Bronchial epithelial cell (primary cell): ENCODE measurements at regions not wholly inside any gene's neighbourhood (a gene's known extent, or its start where the extent isn't known, plus 50 kb on each side); places are given as distances from the start of the nearest gene placed in this dataset.

Experiments used
- DNase-seq: peaks from one replicate; pipeline ENCODE4 v3.0.0-alpha.2; 2010; ENCODE audit warnings: low read depth
- FAIRE-seq: peaks from 2 replicates; lab custom pipeline; 2011; peaks lifted over from hg19 to GRCh38; lab: Jason Lieb, UNC
- H3K27me3 ChIP-seq: 2 replicates; pipeline ENCODE4 v1.5.1; 2011; ENCODE audit warnings: low read length; ENCODE audit not compliant: control insufficient read depth, insufficient read depth
- H3K36me3 ChIP-seq: 2 replicates; pipeline ENCODE4 v1.5.1; 2011; ENCODE audit warnings: low read length; ENCODE audit not compliant: control insufficient read depth, insufficient read depth
- H3K4me3 ChIP-seq: 2 replicates; pipeline ENCODE4 v1.5.1; 2011; ENCODE audit warnings: mild to moderate bottlenecking, low read depth, low read length, control low read depth
- TF ChIP-seq, protein P1 (sequence below): IDR thresholded peaks from 2 replicates; pipeline ENCODE4 v1.5.1; 2011; ENCODE audit warnings: mild to moderate bottlenecking, moderate library complexity, low read length, control low read depth, inconsistent platforms; ENCODE audit not compliant: insufficient read depth, severe bottlenecking

DNA sequence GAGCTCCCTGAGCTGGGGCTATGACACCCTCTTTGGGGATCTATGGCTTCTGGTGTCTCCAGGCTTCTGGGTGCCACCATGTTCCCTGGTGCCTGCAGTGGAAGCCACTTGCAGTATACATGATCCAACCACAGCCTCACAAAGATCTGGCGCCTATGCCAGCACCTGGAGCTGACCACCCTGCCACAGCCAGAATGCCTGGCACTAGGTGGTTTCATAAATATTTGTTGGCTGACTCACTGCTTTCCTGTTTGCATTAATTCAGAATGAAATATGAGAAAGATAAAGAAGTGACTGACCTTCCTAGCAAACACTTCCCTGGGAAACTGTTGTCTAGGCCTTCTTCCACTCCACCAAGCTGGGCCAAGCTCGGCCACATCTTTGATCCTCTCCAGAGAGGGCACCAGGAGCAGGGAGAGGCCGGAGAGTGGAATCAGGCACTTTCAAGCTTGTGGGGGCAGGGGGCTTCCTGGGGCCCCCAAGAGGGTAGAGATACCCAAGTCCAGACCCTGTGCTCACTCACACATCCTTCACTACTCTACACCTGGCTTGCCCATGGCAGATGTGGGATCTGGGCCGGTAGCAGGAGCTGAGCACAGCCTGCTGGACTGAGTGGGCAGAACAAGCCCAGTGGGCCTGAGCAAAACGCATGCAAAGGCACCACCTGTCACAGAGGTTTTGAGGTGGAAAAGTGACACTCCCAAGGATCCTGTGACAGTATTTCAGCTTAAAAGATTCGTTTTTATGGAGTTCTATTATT is 565.7 kb downstream of the SLC4A3 start:
- TF ChIP-seq, protein P1, sequence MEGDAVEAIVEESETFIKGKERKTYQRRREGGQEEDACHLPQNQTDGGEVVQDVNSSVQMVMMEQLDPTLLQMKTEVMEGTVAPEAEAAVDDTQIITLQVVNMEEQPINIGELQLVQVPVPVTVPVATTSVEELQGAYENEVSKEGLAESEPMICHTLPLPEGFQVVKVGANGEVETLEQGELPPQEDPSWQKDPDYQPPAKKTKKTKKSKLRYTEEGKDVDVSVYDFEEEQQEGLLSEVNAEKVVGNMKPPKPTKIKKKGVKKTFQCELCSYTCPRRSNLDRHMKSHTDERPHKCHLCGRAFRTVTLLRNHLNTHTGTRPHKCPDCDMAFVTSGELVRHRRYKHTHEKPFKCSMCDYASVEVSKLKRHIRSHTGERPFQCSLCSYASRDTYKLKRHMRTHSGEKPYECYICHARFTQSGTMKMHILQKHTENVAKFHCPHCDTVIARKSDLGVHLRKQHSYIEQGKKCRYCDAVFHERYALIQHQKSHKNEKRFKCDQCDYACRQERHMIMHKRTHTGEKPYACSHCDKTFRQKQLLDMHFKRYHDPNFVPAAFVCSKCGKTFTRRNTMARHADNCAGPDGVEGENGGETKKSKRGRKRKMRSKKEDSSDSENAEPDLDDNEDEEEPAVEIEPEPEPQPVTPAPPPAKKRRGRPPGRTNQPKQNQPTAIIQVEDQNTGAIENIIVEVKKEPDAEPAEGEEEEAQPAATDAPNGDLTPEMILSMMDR: no peak
- no peaks in the 10 kb centered on the region for H3K27me3 ChIP-seq
- no peaks in the 10 kb centered on the region for H3K36me3 ChIP-seq
- FAIRE-seq (no peak), DNase-seq (peak; percentile 75)
- no peak overlapping the region for H3K4me3 ChIP-seq

DNA sequence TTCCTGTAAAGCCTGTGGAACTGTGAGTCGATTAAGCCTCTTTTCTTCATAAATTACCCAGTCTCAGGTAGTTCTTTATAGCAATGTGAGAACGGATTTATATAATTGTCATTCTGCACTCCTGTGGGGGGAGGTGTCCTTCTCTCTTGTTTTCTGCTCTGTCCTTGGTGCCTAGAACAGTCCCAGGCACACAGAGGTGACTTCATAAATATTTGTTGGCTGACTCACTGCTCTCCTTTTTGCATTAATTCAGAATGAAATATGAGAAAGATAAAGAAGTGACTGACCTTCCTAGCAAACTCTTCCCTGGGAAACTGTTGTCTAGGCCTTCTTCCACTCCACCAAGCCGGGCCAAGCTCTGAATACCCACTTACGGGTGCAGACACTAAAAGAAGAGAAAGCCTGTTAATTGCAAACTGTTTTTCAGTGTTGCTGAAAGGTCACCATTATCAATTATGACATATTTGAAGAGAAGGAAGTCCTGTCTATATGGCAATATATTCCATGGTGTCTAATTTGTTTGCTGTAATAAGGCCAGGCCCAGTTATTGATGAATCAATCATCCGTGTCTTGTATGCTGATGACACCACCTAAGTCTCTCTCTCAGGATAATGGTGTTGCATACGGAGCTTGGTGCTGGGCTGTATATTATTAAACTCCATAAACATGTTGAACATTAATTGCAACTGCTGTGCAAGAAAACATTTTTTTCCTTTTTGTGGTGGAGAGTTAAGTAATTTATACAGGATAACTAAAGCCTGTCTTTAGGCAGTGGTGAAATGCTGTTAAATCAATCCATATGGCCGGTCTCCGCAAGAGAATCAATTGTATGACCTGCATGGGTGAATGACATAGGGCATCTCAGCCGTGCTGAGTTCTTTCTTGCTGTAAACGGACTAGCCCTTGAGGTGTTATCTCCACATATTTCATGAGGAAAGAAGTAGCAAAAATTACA is 567.5 kb downstream of the SLC4A3 start:
- FAIRE-seq: no peak
- DNase-seq: no peak
- no peaks in the 10 kb centered on the region for H3K27me3 ChIP-seq
- no peaks in the 10 kb centered on the region for H3K36me3 ChIP-seq
- H3K4me3 ChIP-seq: no peak overlapping the region
- TF ChIP-seq, protein P1: no peak

DNA sequence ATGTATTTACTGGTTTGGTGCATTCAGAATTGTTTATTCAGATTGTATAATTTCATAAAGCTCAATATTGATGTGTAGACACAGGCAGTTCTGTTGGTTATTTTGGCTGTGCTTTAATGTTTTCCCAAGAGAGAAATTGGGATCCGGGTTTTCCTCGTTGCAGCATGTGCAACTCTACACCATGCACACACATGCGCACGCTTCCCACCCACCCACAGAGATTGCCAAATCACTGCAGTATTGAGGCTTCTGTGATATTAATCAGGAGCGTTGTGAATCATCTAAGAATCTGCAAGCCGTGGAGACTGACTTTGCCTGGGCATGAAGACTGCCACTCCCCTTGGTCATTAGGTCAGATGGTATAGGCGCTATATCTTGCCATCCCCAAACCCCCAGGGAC is 571.5 kb downstream of the SLC4A3 start:
- FAIRE-seq: peak; percentile 90
- TF ChIP-seq, protein P1: no peak
- Histone ChIP-seq H3K4me3 (no peak overlapping the region), H3K27me3 (no peaks in the 10 kb centered on the region), H3K36me3 (no peaks in the 10 kb centered on the region)
- peak; percentile 99 for DNase-seq

DNA sequence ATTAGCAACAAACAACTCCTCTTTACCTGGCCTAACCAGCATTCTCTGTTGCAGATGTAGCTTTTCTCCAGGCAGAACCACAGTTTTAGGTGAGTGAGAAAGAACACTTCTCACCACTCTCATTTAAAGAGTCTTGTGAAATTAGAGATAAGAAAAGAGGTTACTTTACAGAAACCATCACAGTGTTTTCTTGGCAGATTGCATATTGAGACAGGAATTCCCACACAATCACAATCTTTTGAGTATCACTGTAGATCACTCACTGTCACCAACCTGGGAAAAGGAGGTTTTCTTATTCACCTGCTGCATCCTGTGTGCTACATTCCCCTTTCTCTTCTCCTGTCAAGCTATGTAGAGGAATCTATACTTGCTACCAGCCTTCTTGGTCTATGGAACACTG is 574.6 kb downstream of the SLC4A3 start:
- no peaks in the 10 kb centered on the region for H3K27me3 ChIP-seq
- no peak overlapping the region for H3K4me3 ChIP-seq
- no peaks in the 10 kb centered on the region for H3K36me3 ChIP-seq
- DNase-seq (no peak), FAIRE-seq (no peak)
- TF ChIP-seq, protein P1: no peak

DNA sequence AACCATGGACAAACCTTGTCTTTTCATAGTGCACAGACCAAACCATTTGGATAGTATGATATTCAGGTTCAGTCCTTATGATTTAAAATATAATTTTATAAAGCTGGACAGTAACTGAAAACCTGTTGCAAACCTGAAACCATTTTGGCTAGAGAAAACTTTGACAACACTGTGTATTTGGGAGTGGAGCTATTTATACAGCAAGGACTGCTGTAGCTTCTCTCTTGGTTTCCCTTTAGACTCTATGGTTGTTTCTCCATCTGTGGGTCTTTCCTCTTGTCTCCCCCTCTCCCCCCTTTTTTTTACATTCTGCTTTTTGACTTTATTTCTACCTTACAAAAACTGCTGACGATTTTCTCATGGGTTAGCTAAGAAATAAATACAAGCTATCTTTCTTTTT is 581.7 kb downstream of the SLC4A3 start:
- TF ChIP-seq, protein P1: no peak
- DNase-seq (no peak), FAIRE-seq (no peak)
- Histone ChIP-seq H3K4me3 (no peak overlapping the region), H3K36me3 (no peaks in the 10 kb centered on the region), H3K27me3 (no peaks in the 10 kb centered on the region)
